ENCODE measurements at regions not wholly inside any gene's neighbourhood (a gene's known extent, or its start where the extent isn't known, plus 50 kb on each side); places are given as distances from the start of the nearest gene placed in this dataset.
A peak's percentile ranks its signal among the peaks of the same experiment; 100 is the strongest.

DNA sequence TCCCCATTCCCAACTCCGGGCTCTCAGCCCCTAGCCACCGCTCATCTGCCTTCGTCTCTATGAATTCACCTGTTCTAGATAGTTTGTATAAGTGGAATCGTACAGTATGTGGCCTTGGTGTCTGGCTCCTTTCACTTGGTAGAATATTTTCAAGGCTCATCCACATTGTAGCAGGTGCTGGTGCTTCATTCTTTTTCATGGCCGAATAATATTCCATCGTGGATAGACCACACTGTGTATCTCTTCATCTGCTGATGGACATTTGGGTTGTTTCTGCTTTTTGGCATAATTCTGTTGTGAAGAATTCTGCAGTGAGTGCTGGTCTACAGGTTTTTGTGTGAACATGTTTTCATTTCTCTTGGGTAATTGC lies 324.2 kb downstream of the SEC14L1 start:
- no peak for DNase-seq

DNA sequence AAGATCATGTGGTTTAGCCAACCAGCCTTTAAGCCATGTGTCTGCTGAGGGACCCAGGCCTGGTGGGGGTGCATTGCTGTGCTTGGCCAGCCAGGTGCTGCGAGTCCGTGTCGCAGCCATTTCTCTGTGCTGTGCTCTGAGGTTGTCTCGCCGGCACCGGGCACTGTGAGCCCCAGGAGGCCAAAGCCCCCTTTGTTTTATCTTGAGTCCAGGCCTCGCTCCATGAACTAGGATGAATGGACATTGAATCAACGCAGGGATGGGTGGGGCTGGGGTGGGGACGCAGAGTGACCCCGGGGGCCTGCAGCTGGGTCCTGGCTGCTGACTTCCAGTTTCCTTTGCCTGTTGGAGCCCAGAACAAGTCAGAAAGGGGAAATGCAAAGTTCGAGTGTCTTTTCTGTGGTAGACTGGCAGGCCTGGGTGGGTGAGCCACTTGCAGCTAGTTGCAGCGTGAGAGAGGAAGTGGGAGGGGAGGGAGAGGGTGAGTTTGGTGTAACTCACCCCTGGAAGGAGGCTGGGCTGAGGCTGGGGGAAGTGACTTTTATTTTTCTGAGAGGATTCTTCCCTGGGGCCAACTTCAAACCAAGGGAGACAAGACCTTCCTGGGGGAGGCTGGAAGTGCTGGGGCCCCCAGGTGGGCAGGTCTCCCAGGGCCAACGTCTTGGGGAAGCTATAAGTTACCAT lies 324.7 kb downstream of the SEC14L1 start:
- no peak for DNase-seq

DNA sequence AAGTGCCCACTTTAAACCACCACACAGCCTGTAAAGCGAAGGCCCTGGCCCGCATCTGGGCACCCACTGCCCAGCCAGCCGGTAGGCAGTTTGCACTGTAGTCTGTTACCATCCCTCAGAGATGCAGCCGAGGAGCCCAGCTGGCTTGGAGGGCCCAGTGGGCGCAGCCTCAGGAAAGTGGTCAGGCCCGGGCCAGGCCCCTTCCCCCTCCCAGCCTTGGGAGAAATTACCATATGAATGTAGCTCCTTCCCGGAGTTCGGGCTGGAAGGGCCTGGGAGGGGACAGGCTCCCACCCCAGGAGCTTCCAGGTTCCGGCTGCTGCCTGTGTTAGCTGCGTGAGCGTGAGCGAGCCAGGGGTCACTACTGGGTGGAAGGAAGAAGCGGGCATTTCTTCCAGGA lies 325.4 kb downstream of the SEC14L1 start:
- no peak for DNase-seq

DNA sequence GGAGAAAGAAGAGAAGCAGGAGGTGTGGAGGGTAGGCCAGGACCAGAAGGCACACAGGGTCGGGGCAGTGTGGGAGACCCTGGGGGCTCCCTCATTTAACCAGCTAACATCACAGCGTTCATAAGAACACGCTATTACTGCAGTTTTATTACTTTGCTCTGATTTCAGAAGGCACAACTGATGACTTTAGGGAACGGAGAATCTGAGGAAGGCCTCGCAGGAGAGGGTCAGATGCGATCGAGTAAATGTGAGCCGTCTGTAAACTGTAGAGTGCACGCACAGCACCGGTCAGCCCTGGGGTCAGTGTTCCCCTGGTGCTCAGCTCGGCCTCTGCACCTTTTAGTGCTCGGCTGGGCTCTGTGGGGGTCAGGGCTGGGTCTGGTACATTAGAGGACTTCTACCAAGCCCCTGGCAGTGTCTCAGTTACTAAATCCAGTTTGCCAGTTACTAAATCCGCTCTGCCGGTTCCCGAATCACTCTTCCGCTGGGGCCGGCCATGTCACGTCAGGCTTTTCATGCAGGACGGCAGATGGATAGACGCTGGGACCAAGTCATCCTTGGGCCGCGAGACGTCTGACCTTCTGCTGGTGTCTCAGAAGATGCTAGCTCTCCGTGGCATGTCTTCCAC lies 325.9 kb downstream of the SEC14L1 start:
- DNase-seq, result no peak

DNA sequence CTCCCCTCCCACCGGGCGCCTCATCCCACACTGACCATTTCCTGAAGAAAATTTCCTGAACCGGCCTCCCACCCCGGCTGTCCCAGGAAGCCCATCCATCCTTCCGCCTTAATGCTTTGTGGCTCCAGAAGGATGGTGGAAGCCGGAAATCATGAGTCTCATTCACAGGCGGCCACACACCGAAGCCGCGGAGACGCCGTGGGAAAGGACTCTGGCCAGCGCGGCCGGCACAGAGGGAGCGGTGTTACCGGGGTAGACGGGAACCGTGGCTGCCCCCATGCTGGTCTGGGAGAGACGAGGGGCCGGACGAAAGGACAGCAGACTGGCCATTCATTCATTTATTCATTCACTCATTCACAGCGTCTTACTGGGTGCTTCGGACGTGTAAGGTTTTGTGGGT lies 326.8 kb downstream of the SEC14L1 start:
- DNase-seq, result no peak

DNA sequence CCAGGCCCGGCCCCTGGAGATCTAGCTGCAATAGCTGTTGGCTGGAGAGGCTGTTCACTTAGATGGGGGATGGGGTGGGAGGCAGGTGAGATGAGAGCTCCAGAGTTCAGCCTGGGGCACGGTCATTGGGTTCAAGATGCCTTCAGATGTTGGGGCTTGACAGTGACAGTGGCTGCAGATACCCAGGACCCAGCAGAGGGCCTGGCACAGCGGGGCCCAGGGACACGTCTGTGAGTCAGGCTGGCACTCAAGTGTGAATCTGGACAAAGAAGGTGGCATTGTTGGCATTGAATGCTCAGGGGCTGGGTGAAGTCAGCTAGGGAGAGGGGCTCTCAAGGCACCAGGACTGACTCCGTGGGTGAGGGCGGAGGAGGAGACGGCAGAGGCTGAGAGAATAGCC lies 328.1 kb downstream of the SEC14L1 start:
- no peak for DNase-seq

DNA sequence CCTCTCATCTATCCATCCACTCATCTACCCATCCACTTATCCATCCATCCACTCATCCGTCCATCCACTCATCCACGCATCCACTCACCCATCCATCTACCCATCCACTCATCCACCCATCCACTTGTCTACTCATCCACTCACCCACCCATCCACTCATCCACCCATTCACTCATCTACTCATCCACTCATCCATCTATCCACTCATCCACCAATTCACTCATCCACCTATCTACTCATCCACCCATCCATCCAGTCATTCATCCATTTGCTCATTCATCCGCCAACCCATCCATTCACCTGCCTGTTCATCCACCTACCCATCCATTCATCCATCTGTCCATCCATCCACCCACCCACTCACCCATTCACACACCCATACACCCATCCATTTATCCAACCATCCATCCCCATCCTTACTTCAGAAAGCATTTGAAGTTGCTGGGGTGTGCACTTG lies 329.6 kb downstream of the SEC14L1 start:
- DNase-seq, result no peak

DNA sequence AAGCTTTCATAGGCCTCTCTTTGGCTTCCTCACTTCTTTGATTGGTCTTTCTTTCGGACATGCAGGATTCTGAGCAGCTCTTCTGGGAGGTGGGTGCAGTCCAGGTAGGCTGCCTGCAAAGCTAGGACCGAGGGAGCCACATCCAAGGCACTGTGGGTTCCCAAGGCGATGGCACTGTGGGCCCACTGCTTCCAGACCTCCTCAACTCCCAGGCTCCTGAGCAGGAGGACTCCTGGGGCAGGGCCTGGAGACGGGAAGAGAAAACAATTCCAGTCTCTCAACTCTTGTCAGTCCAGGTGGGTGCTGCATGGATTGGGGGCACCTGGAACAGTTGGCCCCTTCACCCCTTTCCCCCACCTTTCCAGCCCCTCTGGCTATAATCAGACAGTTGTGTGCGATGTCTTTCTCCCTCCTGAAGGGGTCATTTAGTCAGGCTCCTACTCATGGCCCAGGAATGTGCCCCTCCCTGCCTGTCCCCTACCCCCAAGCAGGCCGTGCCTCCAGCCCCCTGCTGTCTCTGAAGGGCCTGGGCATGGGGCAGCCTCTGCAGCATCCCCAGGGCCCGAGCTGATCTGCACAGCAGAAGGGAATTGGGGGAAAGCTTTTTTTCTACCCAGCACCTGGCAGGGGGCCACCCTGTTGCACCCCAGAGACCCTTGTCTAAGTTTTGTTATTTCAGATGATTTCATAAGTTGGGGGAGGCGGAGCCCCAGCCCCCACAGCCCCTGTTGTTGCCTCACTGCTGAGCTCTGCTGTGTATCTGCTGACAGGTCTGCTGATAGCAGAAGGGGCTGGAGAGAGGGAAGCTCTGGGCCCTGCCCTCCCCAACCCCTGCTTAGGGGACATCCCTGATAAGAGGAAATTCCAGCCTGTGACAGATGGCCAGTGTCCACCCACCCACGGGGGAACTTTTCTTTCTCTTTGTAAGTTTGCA lies 330.3 kb downstream of the SEC14L1 start:
- no peak for DNase-seq

DNA sequence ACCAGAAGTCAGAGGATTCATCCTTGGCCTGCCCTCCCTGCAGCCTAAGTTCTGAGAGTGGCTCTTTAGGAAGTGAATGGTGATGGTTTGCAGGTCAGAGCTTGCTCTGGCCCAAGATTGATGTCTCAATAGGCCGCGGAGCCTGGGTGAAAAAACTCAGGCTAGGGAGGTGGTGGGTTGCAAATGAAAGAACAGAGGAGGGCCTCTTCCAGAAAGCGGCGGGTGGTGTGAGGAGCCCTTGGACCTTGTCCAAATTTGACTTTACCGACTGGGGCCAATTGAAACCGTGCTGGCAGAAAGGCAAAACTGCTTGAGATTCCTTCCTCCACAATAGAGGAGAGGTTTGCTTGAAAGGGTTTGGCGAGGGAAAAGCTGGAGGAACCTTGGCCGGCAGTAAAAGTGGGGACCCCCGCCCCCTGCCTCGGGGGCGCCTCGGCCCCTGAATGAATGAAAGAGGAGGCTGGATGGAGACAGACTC lies 331.3 kb downstream of the SEC14L1 start:
- DNase-seq, result peak; percentile 30

DNA sequence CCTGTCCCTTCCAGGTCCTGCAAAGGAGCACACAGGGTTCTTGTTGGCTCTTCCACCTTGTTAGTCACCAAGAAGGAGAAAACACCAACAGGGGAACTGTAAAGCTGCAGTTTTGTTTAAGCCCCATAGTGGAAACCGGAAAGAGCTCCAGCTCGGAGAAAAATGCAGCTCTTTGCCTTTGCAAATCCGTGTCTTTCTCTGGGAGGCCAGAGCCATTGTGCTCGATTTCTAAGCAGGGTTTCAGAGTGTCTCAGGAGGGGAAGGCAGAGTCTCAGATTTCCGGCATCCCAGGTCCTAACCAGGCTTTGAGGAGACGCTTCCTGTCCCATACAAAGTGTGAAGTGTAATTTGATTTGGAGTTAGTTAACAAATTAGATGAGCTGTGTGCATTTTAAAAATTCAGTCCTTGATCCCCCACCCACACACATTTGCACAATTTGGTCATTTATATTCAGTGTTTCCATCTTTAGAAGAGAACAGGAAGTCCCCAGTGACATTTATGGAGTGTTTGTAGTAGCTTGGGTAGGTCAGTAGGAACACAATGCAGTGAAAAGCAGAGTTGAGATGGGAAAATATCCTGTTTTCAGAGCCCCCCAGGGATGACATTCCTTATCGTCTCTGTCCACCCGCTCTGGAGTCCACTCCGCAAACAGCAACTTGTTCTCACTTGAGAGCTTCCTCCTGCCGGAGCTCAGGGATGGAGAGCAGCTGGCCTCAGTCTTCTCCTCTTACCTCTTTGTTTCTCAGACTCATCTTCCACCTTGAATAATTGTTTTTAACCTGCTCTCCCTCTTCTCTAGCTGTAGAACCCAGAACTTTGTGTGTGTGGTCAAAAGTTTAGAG lies 331.9 kb downstream of the SEC14L1 start:
- no peak for DNase-seq

DNA sequence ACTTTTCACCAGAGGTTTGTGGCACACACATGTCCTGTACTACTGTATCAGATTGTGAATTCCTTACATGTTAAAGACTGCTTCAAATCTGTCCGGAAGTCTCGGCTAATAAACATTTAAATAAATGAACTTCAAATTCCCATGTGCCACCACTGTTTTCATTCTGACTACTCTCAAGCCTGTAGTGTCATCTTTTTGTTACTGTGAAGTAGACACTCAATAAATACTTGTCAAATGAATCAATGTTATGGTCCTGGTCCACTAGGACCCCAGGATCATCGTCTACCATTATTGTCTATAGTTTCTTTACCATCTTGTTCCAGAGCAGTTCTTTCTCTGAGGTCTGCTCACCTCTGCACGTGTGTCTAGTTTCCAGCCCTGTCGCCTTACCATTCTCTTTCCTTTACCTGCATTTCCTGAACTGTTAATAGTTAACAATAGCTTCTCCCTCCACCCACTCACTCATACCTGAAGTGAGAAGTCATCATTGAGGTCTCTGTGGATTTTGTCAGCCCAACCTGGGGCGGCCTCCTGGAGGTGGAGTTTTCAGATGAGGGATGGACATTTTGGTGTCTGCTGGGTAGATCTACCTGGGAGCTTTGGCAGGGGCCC lies 333.0 kb downstream of the SEC14L1 start:
- no peak for DNase-seq

DNA sequence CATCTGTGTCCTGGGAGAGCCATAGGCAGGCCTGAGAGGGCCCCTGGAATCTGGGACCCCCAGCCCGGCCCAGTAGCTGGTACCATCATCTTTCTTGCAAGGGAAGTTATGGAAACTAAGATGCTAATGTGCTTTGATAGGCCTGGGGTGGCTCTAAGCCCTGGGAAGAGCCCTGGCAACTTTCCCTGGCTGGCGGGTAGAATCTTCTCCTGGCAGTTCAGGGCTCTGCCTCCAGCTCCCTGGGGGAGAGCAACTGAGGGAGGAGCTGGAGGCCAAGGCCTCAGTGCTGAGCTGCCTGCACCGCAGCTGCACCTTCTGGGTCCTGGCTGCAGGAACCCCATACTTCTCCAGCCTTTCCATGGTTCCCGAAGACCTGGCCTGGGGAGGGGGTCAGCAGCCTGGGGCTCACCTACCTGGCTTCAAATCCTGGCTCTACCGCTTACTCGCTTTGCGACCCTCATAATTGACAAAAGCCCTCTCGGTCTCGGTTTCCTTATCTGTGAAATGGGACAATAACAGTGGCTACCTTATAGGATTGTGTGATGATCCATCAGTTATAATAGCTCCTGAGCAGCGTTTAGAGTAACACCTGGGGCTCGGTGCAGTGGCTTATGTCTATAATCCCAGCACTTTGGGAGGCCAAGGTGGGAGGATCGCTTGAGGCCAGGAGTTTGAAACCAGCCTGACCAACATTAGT lies 333.7 kb downstream of the SEC14L1 start:
- no peak for DNase-seq

DNA sequence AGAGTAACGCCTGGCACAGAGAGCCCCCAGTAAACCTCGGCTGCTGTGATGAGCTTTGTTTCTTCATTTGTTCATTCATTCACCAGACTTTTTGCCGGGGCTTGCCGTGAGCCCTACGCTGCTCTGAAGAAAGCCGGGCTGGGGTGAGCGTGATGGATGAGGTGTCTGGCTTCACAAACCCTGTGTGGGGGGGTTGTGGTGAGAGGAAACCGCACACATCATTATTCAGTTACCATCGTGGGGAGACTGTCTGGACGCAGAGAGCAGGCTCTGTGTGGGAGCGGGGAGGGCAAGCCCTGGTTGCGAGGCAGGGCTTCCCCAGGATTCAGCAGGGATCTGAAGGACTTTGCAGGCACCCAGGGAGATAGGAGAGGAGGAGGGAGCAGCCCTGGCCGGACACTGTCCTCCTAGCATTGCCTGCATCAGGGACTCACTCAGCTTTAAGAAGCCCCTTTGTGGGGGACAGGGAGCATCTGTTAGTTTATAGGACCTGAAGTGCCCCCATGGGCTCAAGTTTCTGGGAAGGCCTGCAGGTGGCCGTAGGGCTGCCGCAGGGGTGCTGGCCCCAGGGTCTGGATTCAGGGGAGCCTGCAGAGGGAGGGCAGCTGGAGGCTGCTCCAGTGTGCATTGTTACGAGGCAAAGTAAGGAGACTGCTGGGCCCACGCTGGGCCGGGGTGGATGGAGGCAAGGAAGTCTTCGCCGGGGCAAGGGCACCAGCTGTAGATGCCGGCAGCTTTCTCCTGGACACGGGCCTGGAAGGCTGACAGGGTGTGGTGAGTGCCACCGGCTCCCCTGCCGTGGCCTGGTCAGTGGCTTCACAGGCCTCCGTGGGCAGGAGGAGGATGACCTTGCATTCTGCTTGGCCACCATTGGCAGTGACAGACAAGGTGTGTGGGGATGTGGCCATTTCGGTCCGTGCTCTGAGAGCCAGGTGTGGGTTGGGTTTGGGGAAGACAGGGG lies 334.5 kb downstream of the SEC14L1 start:
- no peak for DNase-seq

DNA sequence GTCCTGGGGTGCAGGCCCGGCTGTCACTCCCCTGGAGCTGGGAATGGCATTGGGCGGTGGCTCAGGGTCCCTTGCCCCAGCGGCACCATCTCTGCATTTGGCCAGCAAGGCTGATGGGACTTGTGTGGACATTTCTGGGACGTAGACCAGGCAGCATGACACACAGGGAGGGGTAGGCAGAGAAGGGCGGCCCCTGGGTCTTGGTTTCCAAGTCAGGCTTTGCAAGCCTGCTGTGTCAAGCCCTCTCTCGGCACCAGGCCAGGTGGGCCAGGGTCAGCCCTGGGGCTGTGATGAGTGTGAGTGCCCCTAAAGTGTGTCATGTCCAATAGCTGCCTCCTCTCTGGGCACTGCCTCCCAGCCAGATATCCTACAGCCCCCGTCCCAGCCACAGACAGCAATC lies 335.2 kb downstream of the SEC14L1 start:
- no peak for DNase-seq

DNA sequence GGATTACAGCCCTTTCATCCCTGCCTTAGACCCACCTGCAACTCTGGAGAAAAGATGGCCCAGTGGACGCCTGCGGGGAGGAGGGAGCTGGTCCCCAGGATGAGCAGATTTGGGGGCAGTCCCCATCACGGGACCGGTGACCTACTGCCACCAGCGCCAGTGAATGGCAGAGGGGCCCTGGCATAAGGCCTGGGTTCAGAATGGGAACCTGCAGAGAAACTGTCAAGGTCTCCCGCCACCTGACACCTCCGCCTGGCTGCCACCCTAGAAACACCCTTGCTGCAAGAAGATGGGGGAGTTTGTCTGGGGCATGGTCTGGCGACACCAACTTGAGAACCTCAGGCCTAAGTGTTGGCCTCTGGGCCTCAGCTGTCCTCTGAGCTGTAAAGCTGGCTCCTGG lies 335.7 kb downstream of the SEC14L1 start:
- DNase-seq, result no peak

DNA sequence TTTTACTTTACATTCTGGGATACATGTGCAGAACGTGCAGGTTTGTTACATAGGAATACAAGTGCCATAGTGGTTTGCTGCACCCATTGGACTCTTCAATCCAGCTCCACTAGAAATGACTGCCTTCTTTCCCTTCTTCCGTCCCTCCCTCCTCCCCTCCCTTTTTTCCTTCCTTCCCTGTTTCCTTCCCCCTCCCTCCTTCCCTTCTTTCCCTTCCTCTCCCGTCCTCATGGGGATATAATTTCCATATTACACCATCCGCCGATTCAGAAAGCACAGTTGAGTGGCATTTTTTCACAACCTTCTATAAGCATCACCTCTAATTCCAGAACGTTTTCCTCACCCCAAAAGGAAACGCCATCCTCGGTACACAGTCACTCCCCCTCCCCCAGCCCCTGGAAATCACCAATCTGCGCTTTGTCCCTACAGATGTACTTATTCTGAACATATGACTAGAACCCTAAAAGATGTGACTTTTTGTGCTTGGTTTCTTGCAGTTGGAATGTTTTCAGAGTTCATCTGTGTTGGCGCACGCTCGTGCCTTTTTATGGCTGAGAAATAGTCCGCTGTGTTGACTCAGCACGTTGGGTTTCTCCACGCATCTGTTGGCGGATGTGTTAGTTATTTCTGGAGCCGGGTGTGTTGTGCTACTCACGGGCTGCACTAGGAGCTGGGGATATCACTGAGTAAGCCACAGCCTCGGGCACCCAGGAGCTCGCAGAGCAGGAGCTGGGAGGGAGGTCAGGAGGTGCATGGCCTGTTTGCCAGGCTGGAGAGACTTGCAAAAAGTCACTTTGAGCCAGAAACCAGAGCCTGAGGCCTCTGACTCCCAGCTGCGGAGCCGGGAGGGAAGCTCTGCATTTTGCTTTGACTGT lies 336.4 kb downstream of the SEC14L1 start:
- DNase-seq, result peak; percentile 44

DNA sequence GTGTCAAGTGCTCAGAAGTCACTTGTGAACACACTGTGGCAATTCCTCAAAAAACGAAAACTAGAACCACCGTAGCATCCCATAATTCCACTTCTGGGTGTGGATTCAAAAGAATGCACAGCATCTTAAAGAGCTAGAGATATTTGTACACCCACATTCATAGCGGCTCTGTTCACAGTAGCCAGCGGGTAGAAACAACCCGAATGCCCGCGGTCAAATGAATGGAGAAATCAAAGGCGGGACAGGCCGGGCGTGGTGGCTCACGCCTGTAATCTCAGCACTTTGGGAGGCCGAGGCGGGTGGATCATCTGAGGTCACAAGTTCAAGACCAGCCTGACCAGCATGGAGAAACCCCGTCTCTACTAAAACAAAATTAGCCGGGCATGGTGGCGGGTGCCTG lies 337.5 kb downstream of the SEC14L1 start:
- no peak for DNase-seq

DNA sequence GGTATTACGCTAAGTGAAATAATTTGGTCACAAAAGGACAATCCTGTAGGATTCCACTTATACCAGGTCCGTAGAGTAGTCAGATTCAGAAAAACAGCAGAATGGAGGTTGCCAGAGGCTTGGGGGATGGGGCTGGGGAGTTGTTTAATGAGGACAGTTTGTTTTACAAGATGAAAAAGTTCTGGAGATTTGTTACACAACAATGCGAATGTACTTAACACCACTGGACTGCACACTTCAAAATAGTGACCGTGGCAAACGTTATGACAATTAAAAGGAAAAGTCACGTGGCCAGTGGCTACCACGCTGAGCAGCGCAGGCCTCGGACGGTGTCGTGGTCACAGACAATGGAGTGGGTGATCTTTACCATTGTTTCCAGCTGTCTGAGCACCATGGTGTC lies 338.1 kb downstream of the SEC14L1 start:
- DNase-seq, result no peak
